ENCODE measurements at regions not wholly inside any gene's neighbourhood (a gene's known extent, or its start where the extent isn't known, plus 50 kb on each side); places are given as distances from the start of the nearest gene placed in this dataset.

GRCh38 chr15:91695799-91696198 lies 157.7 kb upstream of the SLCO3A1 start:
- TF ChIP-seq Cebpa-rat (IDR thresholded peaks at IDR 0.05), result no peak
- Histone ChIP-seq H3K27ac (no peak overlapping the region), H3K36me3 (no peaks in the 10 kb centered on the region), H3K9me3 (replicated peaks in 1 of 11) (no peaks in the 10 kb centered on the region), H3K9ac (no peak overlapping the region), H4K20me1 (no peaks in the 10 kb centered on the region), H3K27me3 (no peaks in the 10 kb centered on the region), H3K4me3 (no peak overlapping the region), H3K4me2 (no peak overlapping the region), H3K4me1 (peaks cover 0 to 3% (median 0%) of the 10 kb centered on the region in 10 experiments; a peak in 5 of 20 replicates)

DNA sequence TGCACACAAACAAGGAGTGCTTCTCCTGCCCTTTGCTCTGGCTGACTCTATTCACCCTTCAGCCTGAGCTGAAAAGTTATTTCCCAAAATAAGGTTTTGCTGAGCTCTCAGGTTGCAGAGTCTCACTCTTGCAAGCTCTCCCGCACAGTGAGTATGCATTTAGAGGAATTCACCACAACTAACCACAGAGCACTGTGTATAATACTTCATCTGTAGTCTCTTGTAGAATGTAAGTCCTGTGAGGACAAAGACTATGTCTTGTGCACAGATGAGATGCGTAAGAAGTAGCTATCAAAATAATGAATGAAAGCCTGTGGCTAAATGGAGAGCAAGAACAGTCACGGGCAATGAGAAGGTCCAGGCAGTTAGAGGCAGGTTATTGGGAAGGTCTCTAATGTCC lies 156.5 kb upstream of the SLCO3A1 start:
- Histone ChIP-seq H3K27me3 (no peaks in the 10 kb centered on the region), H3K4me1 (peaks cover 0 to 15% (median 0%) of the 10 kb centered on the region in 10 experiments; a peak in 8 of 20 replicates), H3K4me3 (no peak overlapping the region), H3K4me2 (no peak overlapping the region), H4K20me1 (no peaks in the 10 kb centered on the region), H3K9me3 (replicated peaks in 1 of 11) (no peaks in the 10 kb centered on the region), H3K9ac (no peak overlapping the region), H3K36me3 (no peaks in the 10 kb centered on the region), H3K27ac (no peak overlapping the region)
- no peak for TF ChIP-seq Cebpa-rat (IDR thresholded peaks at IDR 0.05)

DNA sequence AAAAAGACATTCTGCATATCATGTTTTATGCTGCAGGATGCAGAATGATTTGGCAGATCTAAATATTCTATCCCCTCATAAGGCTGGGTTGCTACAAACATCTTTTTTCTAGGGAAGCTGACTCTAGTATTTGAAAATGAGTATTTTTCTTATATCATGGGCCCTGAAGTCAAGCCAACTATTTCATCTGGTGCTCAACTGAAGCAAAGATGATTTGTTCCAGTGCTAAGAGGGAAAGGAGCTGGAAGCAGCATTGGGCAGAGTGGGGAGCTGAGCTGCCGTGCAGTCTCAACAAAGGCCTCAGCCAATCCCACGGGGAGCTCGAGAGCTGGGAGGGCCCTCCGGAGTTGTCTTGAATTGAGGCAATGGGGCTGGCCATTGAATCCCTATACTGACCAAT lies 155.3 kb upstream of the SLCO3A1 start:
- Histone ChIP-seq H4K20me1 (no peaks in the 10 kb centered on the region), H3K36me3 (no peaks in the 10 kb centered on the region), H3K27ac (no peak overlapping the region), H3K4me3 (no peak overlapping the region), H3K4me2 (no peak overlapping the region), H3K9ac (no peak overlapping the region), H3K27me3 (no peaks in the 10 kb centered on the region), H3K4me1 (peaks cover 0 to 17% (median 0%) of the 10 kb centered on the region in 10 experiments; a peak in 8 of 20 replicates), H3K9me3 (replicated peaks in 1 of 11) (no peaks in the 10 kb centered on the region)
- no peak for TF ChIP-seq Cebpa-rat (IDR thresholded peaks at IDR 0.05)

DNA sequence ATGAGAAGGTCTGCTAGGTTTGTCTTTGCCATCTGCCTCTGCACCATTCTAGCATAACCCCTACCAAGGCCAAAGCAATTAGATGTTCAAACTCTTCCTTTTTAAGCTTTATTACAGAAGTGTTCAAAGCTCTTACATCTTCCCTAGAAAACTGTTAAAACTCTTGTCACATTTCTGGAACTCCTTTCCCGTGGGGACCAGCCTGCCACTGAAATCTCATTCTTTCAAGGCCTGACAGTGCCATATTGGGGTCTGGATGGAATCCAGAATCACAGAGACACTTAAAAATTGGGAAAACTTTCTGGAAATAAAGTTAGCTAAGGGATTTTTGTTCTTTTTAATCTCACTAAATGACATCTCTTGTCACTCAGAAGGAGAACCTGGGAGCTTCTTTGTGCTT lies 153.8 kb upstream of the SLCO3A1 start:
- no peak for TF ChIP-seq Cebpa-rat (IDR thresholded peaks at IDR 0.05)
- H3K36me3 ChIP-seq, result no peaks in the 10 kb centered on the region
- H3K27me3 ChIP-seq, result no peaks in the 10 kb centered on the region
- H4K20me1 ChIP-seq, result no peaks in the 10 kb centered on the region
- no peaks in the 10 kb centered on the region for H3K9me3 ChIP-seq (replicated peaks in 1 of 11)
- no peak overlapping the region for H3K4me2 ChIP-seq
- H3K4me1 ChIP-seq, result peaks cover 0 to 19% (median 0%) of the 10 kb centered on the region in 10 experiments; a peak in 8 of 20 replicates
- no peak overlapping the region for H3K9ac ChIP-seq
- H3K4me3 ChIP-seq, result no peak overlapping the region
- H3K27ac ChIP-seq, result no peak overlapping the region

GRCh38 chr15:91703274-91703673 lies 150.2 kb upstream of the SLCO3A1 start:
- no peak overlapping the region for H3K27ac ChIP-seq
- H3K9ac ChIP-seq, result no peak overlapping the region
- no peaks in the 10 kb centered on the region for H3K36me3 ChIP-seq
- no peak overlapping the region for H3K4me2 ChIP-seq
- no peaks in the 10 kb centered on the region for H3K9me3 ChIP-seq (replicated peaks in 1 of 11)
- H3K27me3 ChIP-seq, result no peaks in the 10 kb centered on the region
- no peaks in the 10 kb centered on the region for H4K20me1 ChIP-seq
- peaks cover 0 to 38% (median 14%) of the 10 kb centered on the region in 10 experiments; a peak in 15 of 20 replicates for H3K4me1 ChIP-seq
- TF ChIP-seq Cebpa-rat (IDR thresholded peaks at IDR 0.05), result no peak
- no peak overlapping the region for H3K4me3 ChIP-seq

DNA sequence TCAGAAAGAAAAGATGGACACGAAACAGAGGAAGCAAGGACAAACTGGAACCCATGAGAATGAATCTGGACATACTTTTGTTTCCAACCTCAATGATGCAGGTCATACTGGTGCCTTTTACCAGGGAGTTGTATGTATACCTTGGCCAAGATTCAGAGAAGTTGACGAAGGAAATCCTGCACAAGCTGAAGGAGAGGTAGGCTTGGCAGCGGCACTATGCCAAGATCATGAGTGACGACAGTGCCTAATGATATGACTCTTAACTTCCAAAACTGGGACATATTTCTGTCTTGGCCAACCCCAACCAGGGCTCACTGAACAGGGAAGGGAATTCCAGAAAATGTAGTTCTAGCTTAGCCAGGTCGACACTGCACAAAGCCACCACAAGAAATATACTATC lies 149.2 kb upstream of the SLCO3A1 start:
- peak overlapping the region in 3 of 11 experiments; percentile 84 to 89 (median 88); a peak in 5 of 22 replicates for H3K4me2 ChIP-seq
- no peak overlapping the region for H3K9ac ChIP-seq

GRCh38 chr15:91706322-91707032 lies 147.0 kb upstream of the SLCO3A1 start:
- peak overlapping the region in 9 of 11 experiments; percentile 6 to 73 (median 56); a peak in 16 of 22 replicates for H3K27ac ChIP-seq
- H3K4me2 ChIP-seq, result peak overlapping the region in 9 of 11 experiments; percentile 8 to 89 (median 61); a peak in 14 of 22 replicates

More for the DNA sequence above, 149.2 kb upstream of the SLCO3A1 start:
- TF ChIP-seq Cebpa-rat (IDR thresholded peaks at IDR 0.05), result no peak
- no peaks in the 10 kb centered on the region for H3K9me3 ChIP-seq (replicated peaks in 1 of 11)
- peaks cover 0 to 38% (median 14%) of the 10 kb centered on the region in 10 experiments; a peak in 15 of 20 replicates for H3K4me1 ChIP-seq
- H3K27ac ChIP-seq, result no peak overlapping the region
- H3K4me3 ChIP-seq, result no peak overlapping the region
- no peaks in the 10 kb centered on the region for H3K36me3 ChIP-seq
- H3K27me3 ChIP-seq, result no peaks in the 10 kb centered on the region
- no peaks in the 10 kb centered on the region for H4K20me1 ChIP-seq

DNA sequence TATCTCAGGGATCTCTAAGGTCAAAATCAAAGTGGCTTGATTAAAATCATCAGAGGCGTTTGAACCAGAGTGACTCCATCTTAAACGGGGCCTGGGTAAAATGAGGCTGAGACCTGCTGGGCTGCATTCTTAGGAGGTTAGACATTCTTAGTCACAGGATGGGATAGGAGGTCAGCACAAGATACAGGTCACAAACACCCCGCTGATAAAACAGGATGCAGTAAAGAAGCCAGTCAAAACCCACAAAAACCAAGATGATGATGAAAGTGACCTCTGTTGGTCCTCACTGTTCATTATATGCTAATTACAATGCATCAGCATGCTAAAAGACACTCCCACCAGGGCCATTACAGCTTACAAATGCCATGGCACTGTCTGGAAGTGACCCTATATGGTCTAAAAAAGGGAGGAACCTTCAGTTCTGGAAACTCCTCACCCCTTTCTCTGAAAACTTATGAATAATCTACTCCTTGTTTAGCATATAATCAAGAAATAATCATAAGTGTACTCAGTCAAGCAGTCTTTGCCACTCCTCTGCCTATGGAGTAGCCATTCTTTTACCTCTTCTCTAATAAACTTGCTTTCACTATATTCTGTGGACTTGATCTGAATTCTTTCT lies 143.3 kb upstream of the SLCO3A1 start:
- no peak for TF ChIP-seq Cebpa-rat (IDR thresholded peaks at IDR 0.05)
- no peak overlapping the region for H3K4me2 ChIP-seq
- no peaks in the 10 kb centered on the region for H4K20me1 ChIP-seq
- peaks cover 0 to 21% (median 12%) of the 10 kb centered on the region in 10 experiments; a peak in 15 of 20 replicates for H3K4me1 ChIP-seq
- H3K4me3 ChIP-seq, result no peak overlapping the region
- peaks cover 0 to 10% (median 0%) of the 10 kb centered on the region in 11 experiments; a peak in 7 of 22 replicates for H3K9me3 ChIP-seq (replicated peaks in 1 of 11)
- H3K27me3 ChIP-seq, result no peaks in the 10 kb centered on the region
- H3K27ac ChIP-seq, result no peak overlapping the region
- no peak overlapping the region for H3K9ac ChIP-seq
- no peaks in the 10 kb centered on the region for H3K36me3 ChIP-seq

More at GRCh38 chr15:91706322-91707032, 147.0 kb upstream of the SLCO3A1 start:
- Histone ChIP-seq H3K4me3 (peak overlapping the region in 3 of 10 experiments; percentile 25 to 48 (median 28); a peak in 5 of 20 replicates), H3K27me3 (no peaks in the 10 kb centered on the region), H3K9ac (peak overlapping the region in 5 of 11 experiments; percentile 23 to 60 (median 50); a peak in 7 of 22 replicates), H3K36me3 (no peaks in the 10 kb centered on the region), H3K9me3 (replicated peaks in 1 of 11) (no peaks in the 10 kb centered on the region), H4K20me1 (no peaks in the 10 kb centered on the region), H3K4me1 (peaks cover 0 to 36% (median 14%) of the 10 kb centered on the region in 10 experiments; a peak in 15 of 20 replicates)
- TF ChIP-seq Cebpa-rat (IDR thresholded peaks at IDR 0.05), result peak in 3 of 11 experiments; percentile 17 to 25 (median 19); a peak in 2 of 22 replicates

DNA sequence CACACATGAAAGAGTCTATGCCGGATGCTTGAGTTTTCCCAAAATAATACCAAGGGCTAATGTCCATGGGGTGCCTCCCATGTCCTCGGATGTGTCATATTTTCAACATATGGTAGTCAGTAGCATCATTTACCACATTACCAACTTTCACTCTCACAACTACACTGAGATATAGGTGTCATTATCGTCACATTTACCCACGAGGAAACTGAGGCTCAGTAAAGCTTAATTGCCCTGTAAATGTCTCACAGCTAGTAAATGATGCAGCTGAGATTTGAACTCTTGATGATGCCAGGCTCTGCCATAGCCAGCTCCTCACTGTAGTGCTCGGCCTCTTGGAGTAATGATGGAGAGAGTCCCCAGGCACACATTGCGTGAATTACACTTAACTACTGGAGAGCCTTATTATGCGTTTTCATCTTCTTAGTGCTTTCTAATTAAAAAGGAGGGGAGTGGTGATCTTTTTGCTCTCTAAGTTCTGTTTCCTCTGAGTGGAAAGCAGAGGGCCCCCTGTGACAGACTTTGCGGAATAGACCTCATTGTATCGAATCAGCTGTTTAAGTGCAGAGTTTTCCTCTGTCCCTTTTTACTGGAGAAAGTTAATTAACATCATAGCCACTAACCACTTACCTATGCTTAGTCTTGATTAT lies 142.0 kb upstream of the SLCO3A1 start:
- no peak overlapping the region for H3K4me2 ChIP-seq
- no peak overlapping the region for H3K9ac ChIP-seq
- H3K4me3 ChIP-seq, result no peak overlapping the region
- H3K36me3 ChIP-seq, result no peaks in the 10 kb centered on the region
- H3K9me3 ChIP-seq (replicated peaks in 1 of 11), result peaks cover 0 to 17% (median 0%) of the 10 kb centered on the region in 11 experiments; a peak in 7 of 22 replicates
- H3K27ac ChIP-seq, result no peak overlapping the region
- H3K27me3 ChIP-seq, result no peaks in the 10 kb centered on the region
- TF ChIP-seq Cebpa-rat (IDR thresholded peaks at IDR 0.05), result no peak
- H4K20me1 ChIP-seq, result no peaks in the 10 kb centered on the region
- peaks cover 0 to 11% (median 1%) of the 10 kb centered on the region in 10 experiments; a peak in 7 of 20 replicates for H3K4me1 ChIP-seq
